ENCODE measurements at regions not wholly inside any gene's neighbourhood (a gene's known extent, or its start where the extent isn't known, plus 50 kb on each side); places are given as distances from the start of the nearest gene placed in this dataset.

DNA sequence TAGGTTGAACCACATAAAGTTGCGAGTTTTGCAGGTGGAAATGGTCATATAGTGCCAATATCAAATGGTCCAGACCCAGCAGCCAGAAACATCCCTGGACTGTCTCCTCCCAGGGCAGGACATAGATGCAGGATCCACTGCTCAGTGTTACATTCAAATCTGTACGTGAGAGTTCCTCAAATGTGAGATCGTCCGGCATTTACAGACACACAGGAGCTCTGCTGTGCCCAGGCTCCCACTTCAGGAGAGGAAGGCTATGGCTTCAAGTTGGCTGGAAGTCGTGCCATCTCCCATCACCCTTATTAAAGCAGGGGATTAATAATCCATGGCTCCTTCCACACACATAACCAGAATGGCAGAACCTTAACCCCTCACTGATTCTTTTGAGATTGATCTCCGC is 688.2 kb upstream of the HS6ST1 start:
- Histone ChIP-seq H3K27ac (ENCODE audit: control insufficient read depth, insufficient read depth, low read length) (no peak overlapping the region), H3K9ac (ENCODE audit: control insufficient read depth, extremely low read depth, insufficient read depth, low read length) (no peak overlapping the region)

DNA sequence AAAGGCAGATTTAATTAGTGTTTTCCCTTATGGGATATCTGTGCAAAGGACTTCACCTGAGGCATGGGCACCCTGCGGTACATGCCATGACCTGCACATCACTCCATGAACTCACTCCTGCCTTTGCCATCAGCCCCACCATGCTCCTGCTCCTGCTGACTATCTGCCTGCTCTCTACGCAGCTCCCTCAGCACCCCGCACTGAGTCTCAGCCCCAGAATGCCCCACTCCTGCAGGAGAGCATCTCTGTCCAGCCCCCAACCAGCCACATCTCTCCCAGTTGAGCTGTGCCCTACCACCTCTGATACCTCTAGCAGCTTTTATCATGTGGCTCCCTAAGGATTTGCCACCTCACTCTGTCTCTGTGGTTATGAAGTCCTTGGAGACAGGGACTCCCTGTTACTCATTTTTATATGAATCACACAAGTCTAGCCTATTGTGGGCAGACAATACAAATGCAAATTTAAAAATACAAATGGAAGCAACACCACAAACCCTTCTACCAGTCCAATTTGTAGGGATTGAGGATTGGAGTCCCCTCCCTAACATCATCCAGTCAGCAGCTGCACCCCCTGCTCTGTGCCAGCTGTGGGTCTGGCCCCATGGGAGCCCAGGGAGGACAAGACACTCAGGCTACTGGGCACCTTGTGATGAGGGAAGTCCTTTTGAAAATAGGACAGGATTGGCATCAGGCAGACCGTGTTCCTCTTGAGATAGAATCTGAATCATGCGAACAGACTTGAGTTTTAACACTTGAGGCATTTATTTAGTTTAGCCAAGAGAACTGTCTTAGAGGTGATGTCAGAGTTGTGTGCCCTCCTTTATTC is 689.6 kb upstream of the HS6ST1 start:
- peaks cover 12% of the 10 kb centered on the region for H3K4me1 ChIP-seq (ENCODE audit: control insufficient read depth, extremely low read depth, insufficient read depth, low read length)
- H3K9me1 ChIP-seq (ENCODE audit: control insufficient read depth, extremely low read depth, insufficient read depth, low read length), result no peaks in the 10 kb centered on the region
- FAIRE-seq (peak; percentile 23), DNase-seq (ENCODE audit: low read depth, low spot score) (no peak)
- H3K4me3 ChIP-seq (ENCODE audit: control insufficient read depth in 2 of 3, extremely low read depth in 1 of 3, insufficient read depth in 2 of 3, low read depth in 1 of 3, low read length in 3 of 3), result no peak overlapping the region
- no peaks in the 10 kb centered on the region for H3K27me3 ChIP-seq (ENCODE audit: control insufficient read depth, extremely low read depth, insufficient read depth, low read length)
- TF ChIP-seq, protein P1, sequence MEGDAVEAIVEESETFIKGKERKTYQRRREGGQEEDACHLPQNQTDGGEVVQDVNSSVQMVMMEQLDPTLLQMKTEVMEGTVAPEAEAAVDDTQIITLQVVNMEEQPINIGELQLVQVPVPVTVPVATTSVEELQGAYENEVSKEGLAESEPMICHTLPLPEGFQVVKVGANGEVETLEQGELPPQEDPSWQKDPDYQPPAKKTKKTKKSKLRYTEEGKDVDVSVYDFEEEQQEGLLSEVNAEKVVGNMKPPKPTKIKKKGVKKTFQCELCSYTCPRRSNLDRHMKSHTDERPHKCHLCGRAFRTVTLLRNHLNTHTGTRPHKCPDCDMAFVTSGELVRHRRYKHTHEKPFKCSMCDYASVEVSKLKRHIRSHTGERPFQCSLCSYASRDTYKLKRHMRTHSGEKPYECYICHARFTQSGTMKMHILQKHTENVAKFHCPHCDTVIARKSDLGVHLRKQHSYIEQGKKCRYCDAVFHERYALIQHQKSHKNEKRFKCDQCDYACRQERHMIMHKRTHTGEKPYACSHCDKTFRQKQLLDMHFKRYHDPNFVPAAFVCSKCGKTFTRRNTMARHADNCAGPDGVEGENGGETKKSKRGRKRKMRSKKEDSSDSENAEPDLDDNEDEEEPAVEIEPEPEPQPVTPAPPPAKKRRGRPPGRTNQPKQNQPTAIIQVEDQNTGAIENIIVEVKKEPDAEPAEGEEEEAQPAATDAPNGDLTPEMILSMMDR (optimal IDR thresholded peaks at IDR 0.05 in 1 of 3, IDR thresholded peaks at IDR 0.05 in 1 of 3, conservative IDR thresholded peaks at IDR 0.05 in 1 of 3; ENCODE audit: extremely low read depth in 1 of 3, insufficient read depth in 2 of 3, low read length in 3 of 3), result no peak
- no peak for TF ChIP-seq EZH2 (IDR thresholded peaks at IDR 0.05; ENCODE audit: low read length)
- H3K9me3 ChIP-seq (ENCODE audit: control insufficient read depth, low read depth, low read length), result no peaks in the 10 kb centered on the region
- dilution Hi-C loops (cut with MboI; ENCODE audit: extremely low pct_ligation_motif_present, low sequenced_read_pairs), result no loop called here
- H3K4me2 ChIP-seq (ENCODE audit: control insufficient read depth, extremely low read depth, insufficient read depth, low read depth, low read length), result peak overlapping the region; percentile 42
- H3K36me3 ChIP-seq (ENCODE audit: control insufficient read depth in 2 of 2, extremely low read depth in 1 of 2, insufficient read depth in 2 of 2, low read length in 2 of 2), result no peaks in the 10 kb centered on the region
- H3K27ac ChIP-seq (ENCODE audit: control insufficient read depth, insufficient read depth, low read length), result no peak overlapping the region
- no peaks in the 10 kb centered on the region for H3K79me2 ChIP-seq (ENCODE audit: control insufficient read depth, insufficient read depth, low read length)
- H3K9ac ChIP-seq (ENCODE audit: control insufficient read depth, extremely low read depth, insufficient read depth, low read length), result no peak overlapping the region
- no peaks in the 10 kb centered on the region for H4K20me1 ChIP-seq (ENCODE audit: control insufficient read depth, extremely low read depth, insufficient read depth, low read length)
- no peak overlapping the region for H2AFZ ChIP-seq (ENCODE audit: control insufficient read depth, low read length)

More for the DNA sequence above, 688.2 kb upstream of the HS6ST1 start:
- Histone ChIP-seq H3K79me2 (ENCODE audit: control insufficient read depth, insufficient read depth, low read length) (no peaks in the 10 kb centered on the region), H3K4me1 (ENCODE audit: control insufficient read depth, extremely low read depth, insufficient read depth, low read length) (peaks cover 12% of the 10 kb centered on the region), H3K36me3 (ENCODE audit: control insufficient read depth in 2 of 2, extremely low read depth in 1 of 2, insufficient read depth in 2 of 2, low read length in 2 of 2) (no peaks in the 10 kb centered on the region), H3K9me1 (ENCODE audit: control insufficient read depth, extremely low read depth, insufficient read depth, low read length) (no peaks in the 10 kb centered on the region), H3K4me3 (ENCODE audit: control insufficient read depth in 2 of 3, extremely low read depth in 1 of 3, insufficient read depth in 2 of 3, low read depth in 1 of 3, low read length in 3 of 3) (no peak overlapping the region), H2AFZ (ENCODE audit: control insufficient read depth, low read length) (no peak overlapping the region), H3K4me2 (ENCODE audit: control insufficient read depth, extremely low read depth, insufficient read depth, low read depth, low read length) (no peak overlapping the region), H4K20me1 (ENCODE audit: control insufficient read depth, extremely low read depth, insufficient read depth, low read length) (no peaks in the 10 kb centered on the region), H3K9me3 (ENCODE audit: control insufficient read depth, low read depth, low read length) (no peaks in the 10 kb centered on the region), H3K27me3 (ENCODE audit: control insufficient read depth, extremely low read depth, insufficient read depth, low read length) (no peaks in the 10 kb centered on the region)
- no peak for DNase-seq (ENCODE audit: low read depth, low spot score)
- no peak for FAIRE-seq
- no peak for TF ChIP-seq EZH2 (IDR thresholded peaks at IDR 0.05; ENCODE audit: low read length)
- TF ChIP-seq, protein P1 (optimal IDR thresholded peaks at IDR 0.05 in 1 of 3, IDR thresholded peaks at IDR 0.05 in 1 of 3, conservative IDR thresholded peaks at IDR 0.05 in 1 of 3; ENCODE audit: extremely low read depth in 1 of 3, insufficient read depth in 2 of 3, low read length in 3 of 3), result no peak
- dilution Hi-C loops (cut with MboI; ENCODE audit: extremely low pct_ligation_motif_present, low sequenced_read_pairs), result no loop called here
